H1 (cell line): ENCODE measurements at regions not wholly inside any gene's neighbourhood (a gene's known extent, or its start where the extent isn't known, plus 50 kb on each side); places are given as distances from the start of the nearest gene placed in this dataset.

Experiments
- CTCF ChIA-PET: fragments of 300-600 bp; sonication (Branson Sonifier 250); formaldehyde crosslinking; loops from one replicate; lab custom pipeline; 2021; ENCODE audit not compliant: partially characterized antibody; lab: Charles Lee
- POLR2A ChIA-PET: fragments of 300-600 bp; sonication (Branson Sonifier 250); formaldehyde crosslinking; loops from one replicate; lab custom pipeline; 2021; ENCODE audit warnings: inconsistent platforms; ENCODE audit not compliant: partially characterized antibody; lab: Charles Lee
- DNase-seq, 2 experiments: peaks; one replicate each; pipeline versions ENCODE4 v3.0.0 to v3.0.0-alpha.2; 2010 to 2022; ENCODE audit warnings: low spot score in 2 of 2, low read depth in 1 of 2, mixed read lengths in 1 of 2
- FAIRE-seq: peaks from 2 replicates; lab custom pipeline; 2011; peaks lifted over from hg19 to GRCh38; lab: Jason Lieb, UNC
- H2AFZ ChIP-seq: 2 replicates; pipeline ENCODE4 v1.8.1; 2012; ENCODE audit warnings: low read length, inconsistent platforms
- H2AK5ac ChIP-seq: 2 replicates; pipeline ENCODE4 v1.6.1; 2013; ENCODE audit warnings: low read depth, low read length
- H2BK120ac ChIP-seq: replicated peaks from 2 replicates; pipeline ENCODE3; 2013; ENCODE audit warnings: low read depth, low read length, inconsistent platforms
- H2BK12ac ChIP-seq: 2 replicates; pipeline ENCODE4 v1.6.1; 2013; ENCODE audit warnings: low read depth, low read length
- H2BK15ac ChIP-seq: 2 replicates; pipeline ENCODE4 v1.6.1; 2013; ENCODE audit warnings: low read length
- H2BK20ac ChIP-seq: 2 replicates; pipeline ENCODE4 v1.6.1; 2013; ENCODE audit warnings: low read length
- H2BK5ac ChIP-seq: 2 replicates; pipeline ENCODE4 v1.6.1; 2013; ENCODE audit warnings: low read depth, low read length
- H3K14ac ChIP-seq: 2 replicates; pipeline ENCODE4 v1.6.1; 2013; ENCODE audit warnings: inconsistent platforms; ENCODE audit not compliant: insufficient read length
- H3K18ac ChIP-seq: 2 replicates; pipeline ENCODE4 v1.6.1; 2013; ENCODE audit warnings: low read length; ENCODE audit errors: extremely low read depth
- H3K23ac ChIP-seq: 2 replicates; pipeline ENCODE4 v1.6.1; 2013; ENCODE audit warnings: inconsistent platforms; ENCODE audit not compliant: insufficient read length
- H3K23me2 ChIP-seq: 2 replicates; pipeline ENCODE4 v1.6.1; 2013; ENCODE audit warnings: low read depth, low read length
- H3K27ac ChIP-seq: 2 replicates; pipeline ENCODE4 v1.6.1; 2011; ENCODE audit warnings: low read depth, low read length, inconsistent platforms
- H3K27me3 ChIP-seq, 4 experiments: replicated peaks in 1 of 4; 1 replicate in 1 of 4; 2 replicates in 3 of 4; pipeline versions ENCODE4 v1.6.1 to v1.8.1; 2011 to 2013; ENCODE audit warnings: low read length in 3 of 4, mild to moderate bottlenecking in 3 of 4, inconsistent platforms in 2 of 4, mixed read lengths in 2 of 4, moderate library complexity in 1 of 4; ENCODE audit not compliant: control insufficient read depth in 3 of 4, insufficient read depth in 3 of 4; ENCODE audit errors: extremely low read depth in 1 of 4
- H3K36me3 ChIP-seq, 4 experiments: 2 replicates each; pipeline versions ENCODE4 v1.6.1 to v1.8.1; 2011 to 2013; ENCODE audit warnings: mild to moderate bottlenecking in 4 of 4, low read length in 3 of 4, moderate library complexity in 2 of 4, control low read depth in 1 of 4, inconsistent platforms in 1 of 4; ENCODE audit not compliant: insufficient read depth in 4 of 4, control insufficient read depth in 2 of 4
- H3K4ac ChIP-seq: replicated peaks from 2 replicates; pipeline ENCODE3; 2013; ENCODE audit warnings: low read length, low read depth, mixed read lengths, inconsistent platforms; ENCODE audit not compliant: insufficient read length
- H3K4me1 ChIP-seq, 4 experiments: replicated peaks in 1 of 4; 1 replicate in 1 of 4; 2 replicates in 3 of 4; pipeline versions ENCODE4 v1.6.1 to v1.8.1; 2011 to 2013; ENCODE audit warnings: low read length in 3 of 4, inconsistent platforms in 2 of 4, mixed read lengths in 1 of 4; ENCODE audit not compliant: insufficient read depth in 4 of 4, control insufficient read depth in 3 of 4
- H3K4me2 ChIP-seq, 2 experiments: 2 replicates each; pipeline versions ENCODE4 v1.6.1 to v1.8.1; 2011 to 2013; ENCODE audit warnings: low read depth in 2 of 2, low read length in 2 of 2, control low read depth in 1 of 2, inconsistent platforms in 1 of 2, mild to moderate bottlenecking in 1 of 2; ENCODE audit not compliant: insufficient read depth in 1 of 2
- H3K4me3 ChIP-seq, 4 experiments: fragments of 200-600, 300-600 bp in 1 of 4; sonication (generic), shearing (Covaris generic), sonication (Bioruptor Twin) in 1 of 4; 2 replicates each; pipeline versions ENCODE4 v1.5.1 to v1.8.1; 2011 to 2016; ENCODE audit warnings: low read length in 4 of 4, low read depth in 3 of 4, control low read depth in 2 of 4, inconsistent platforms in 2 of 4, mild to moderate bottlenecking in 2 of 4, mixed read lengths in 1 of 4, moderate library complexity in 1 of 4; ENCODE audit not compliant: insufficient read depth in 2 of 4; ENCODE audit errors: extremely low read depth in 1 of 4
- H3K56ac ChIP-seq: replicated peaks from 2 replicates; pipeline ENCODE3; 2013; ENCODE audit warnings: low read depth, mild to moderate bottlenecking, mixed read lengths, low read length, inconsistent platforms; ENCODE audit not compliant: insufficient read length
- H3K79me1 ChIP-seq: 2 replicates; pipeline ENCODE4 v1.6.1; 2013; ENCODE audit warnings: low read depth, low read length, control low read depth
- H3K79me2 ChIP-seq, 2 experiments: 2 replicates each; pipeline versions ENCODE4 v1.6.1 to v1.8.1; 2012 to 2013; ENCODE audit warnings: low read length in 2 of 2, mild to moderate bottlenecking in 2 of 2, inconsistent platforms in 1 of 2; ENCODE audit not compliant: insufficient read depth in 2 of 2, control insufficient read depth in 1 of 2
- H3K9ac ChIP-seq, 4 experiments: replicated peaks in 1 of 4; 1 replicate in 1 of 4; 2 replicates in 3 of 4; pipeline versions ENCODE4 v1.6.1 to v1.8.1; 2011 to 2013; ENCODE audit warnings: low read depth in 3 of 4, low read length in 3 of 4, control low read depth in 2 of 4, mild to moderate bottlenecking in 2 of 4, moderate library complexity in 2 of 4, inconsistent platforms in 1 of 4; ENCODE audit errors: extremely low read depth in 1 of 4
- H3K9me3 ChIP-seq, 2 experiments: 2 replicates each; pipeline versions ENCODE4 v1.6.1 to v1.8.1; 2012 to 2013; ENCODE audit warnings: mild to moderate bottlenecking in 2 of 2, moderate library complexity in 2 of 2, control low read depth in 1 of 2, inconsistent platforms in 1 of 2, low read depth in 1 of 2, low read length in 1 of 2, mixed read lengths in 1 of 2; ENCODE audit not compliant: insufficient read depth in 2 of 2
- H4K20me1 ChIP-seq, 2 experiments: replicated peaks in 1 of 2; 2 replicates each; pipeline versions ENCODE3 to v1.8.1; 2011 to 2013; ENCODE audit warnings: inconsistent platforms in 2 of 2, low read length in 2 of 2, mild to moderate bottlenecking in 1 of 2; ENCODE audit not compliant: insufficient read depth in 2 of 2, control insufficient read depth in 1 of 2
- H4K5ac ChIP-seq: 2 replicates; pipeline ENCODE4 v1.6.1; 2013; ENCODE audit warnings: low read length, low read depth, mixed read lengths, inconsistent platforms; ENCODE audit not compliant: insufficient read length
- H4K8ac ChIP-seq: 2 replicates; pipeline ENCODE4 v1.8.0; 2013; ENCODE audit warnings: mild to moderate bottlenecking, moderate library complexity, low read length, inconsistent platforms; ENCODE audit not compliant: insufficient read depth; ENCODE audit errors: extremely low read depth
- H4K91ac ChIP-seq: replicated peaks from 2 replicates; pipeline ENCODE3; 2013; ENCODE audit warnings: low read length, mixed read lengths, inconsistent platforms; ENCODE audit not compliant: insufficient read length
- CHD2 ChIP-seq: IDR thresholded peaks from 2 replicates; pipeline ENCODE4 v1.6.1; 2012; ENCODE audit warnings: low read length, improper control_type of control experiment
- WGBS, 2 experiments: shearing (Covaris generic) in 1 of 2; methylation state at CpG; one replicate each; pipeline versions ENCODE4 v1.1.6 to v1.1.7; 2013 to 2015; ENCODE audit warnings: low lambda C conversion rate in 2 of 2, mixed read lengths in 2 of 2, inconsistent platforms in 1 of 2, low coverage in 1 of 2, missing lambda C conversion rate in 1 of 2; ENCODE audit not compliant: insufficient replicate concordance in 2 of 2, insufficient coverage in 1 of 2, insufficient read length in 1 of 2; ENCODE audit errors: extremely low coverage in 1 of 2, missing lambda C conversion rate in 1 of 2; 5-methylcytosine and 5-hydroxymethylcytosine counted together

DNA sequence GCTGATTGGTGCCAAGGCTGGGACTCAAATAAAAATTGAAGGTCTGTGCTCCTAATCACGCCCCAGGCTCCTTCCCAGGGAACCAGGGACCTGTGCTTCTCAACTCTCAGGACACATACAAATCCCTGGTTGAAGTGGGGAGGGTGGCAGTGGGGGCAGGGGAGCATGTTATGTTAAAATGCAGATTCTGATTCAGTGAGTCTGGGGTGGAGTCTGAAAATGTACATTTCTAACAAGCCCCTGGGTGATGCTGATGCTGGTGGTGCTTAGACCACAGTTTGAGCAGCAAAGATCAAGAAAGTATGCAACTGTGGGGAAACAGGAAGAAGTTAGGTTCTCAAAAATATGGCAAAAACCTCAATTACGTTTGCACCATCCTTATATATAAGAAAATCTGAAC lies 236.5 kb downstream of the MAGEB17 start:
- Histone ChIP-seq H3K4me3 (no peak overlapping the region), H4K8ac (no peak overlapping the region)
- TF ChIP-seq CHD2, result no peak
- TF ChIP-seq, all 59 proteins: peak for 0
- H2BK120ac ChIP-seq, result no peak overlapping the region
- H3K79me2 ChIP-seq, result no peaks in the 10 kb centered on the region
- 86% methylated on average over 2 of the region's 2 CpGs; no CpG with 5 or more reads in 1 of the 2 experiments for WGBS, 2 experiments
- POLR2A ChIA-PET, result no interaction called here
- H4K5ac ChIP-seq, result no peak overlapping the region
- H2BK15ac ChIP-seq, result no peak overlapping the region
- H3K9ac ChIP-seq, result no peak overlapping the region
- H3K4ac ChIP-seq, result no peak overlapping the region
- H3K9me3 ChIP-seq, result no peaks in the 10 kb centered on the region
- H2AK5ac ChIP-seq, result no peak overlapping the region
- H2BK12ac ChIP-seq, result no peak overlapping the region
- H2BK20ac ChIP-seq, result no peak overlapping the region
- DNase-seq, result no peak
- H3K4me1 ChIP-seq, result no peaks in the 10 kb centered on the region; a peak in 1 of 7 replicates
- no peak for FAIRE-seq
- no peak overlapping the region for H4K91ac ChIP-seq
- no peaks in the 10 kb centered on the region for H4K20me1 ChIP-seq
- H3K36me3 ChIP-seq, result no peaks in the 10 kb centered on the region
- H3K23ac ChIP-seq, result no peak overlapping the region
- no peak overlapping the region for H3K14ac ChIP-seq
- no peak overlapping the region for H3K18ac ChIP-seq
- H3K27ac ChIP-seq, result no peak overlapping the region
- no peaks in the 10 kb centered on the region for H3K27me3 ChIP-seq
- H3K79me1 ChIP-seq, result no peaks in the 10 kb centered on the region
- H3K56ac ChIP-seq, result no peak overlapping the region
- H2AFZ ChIP-seq, result no peak overlapping the region
- H2BK5ac ChIP-seq, result no peak overlapping the region
- CTCF ChIA-PET, result no interaction called here
- H3K4me2 ChIP-seq, result no peak overlapping the region
- no peaks in the 10 kb centered on the region for H3K23me2 ChIP-seq
